ENCODE measurements at regions not wholly inside any gene's neighbourhood (a gene's known extent, or its start where the extent isn't known, plus 50 kb on each side); places are given as distances from the start of the nearest gene placed in this dataset.

DNA sequence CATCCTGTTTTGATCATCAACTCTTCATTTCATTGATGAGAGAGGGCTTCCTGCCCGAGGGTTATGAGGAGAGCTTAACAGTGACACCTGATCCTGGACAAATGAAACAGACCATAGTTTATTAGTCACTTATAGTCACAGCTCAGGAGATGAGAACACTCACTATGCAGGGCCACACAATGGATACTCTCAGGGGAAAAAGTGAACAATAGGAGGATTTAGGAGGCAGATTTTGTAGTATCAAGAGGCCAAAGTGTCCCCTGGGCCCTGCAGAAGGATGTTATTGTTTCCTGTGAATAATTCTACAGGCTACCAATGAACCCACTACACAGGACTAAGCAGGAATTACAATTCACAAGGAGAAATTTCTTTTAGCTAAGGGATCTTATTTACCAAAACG is 772.8 kb upstream of the MAN1A1 start:
- Histone ChIP-seq H3K36me3 (no peaks in the 10 kb centered on the region), H3K9me3 (no peaks in the 10 kb centered on the region), H3K27ac (no peak overlapping the region), H3K27me3 (no peaks in the 10 kb centered on the region), H3K4me3 (no peak overlapping the region), H3K4me1 (no peaks in the 10 kb centered on the region)
- DNase-seq, result no peak
- WGBS, 2 donors, result 64 to 76% methylated on average over 2 of the region's 2 CpGs
- TF ChIP-seq, protein P1, sequence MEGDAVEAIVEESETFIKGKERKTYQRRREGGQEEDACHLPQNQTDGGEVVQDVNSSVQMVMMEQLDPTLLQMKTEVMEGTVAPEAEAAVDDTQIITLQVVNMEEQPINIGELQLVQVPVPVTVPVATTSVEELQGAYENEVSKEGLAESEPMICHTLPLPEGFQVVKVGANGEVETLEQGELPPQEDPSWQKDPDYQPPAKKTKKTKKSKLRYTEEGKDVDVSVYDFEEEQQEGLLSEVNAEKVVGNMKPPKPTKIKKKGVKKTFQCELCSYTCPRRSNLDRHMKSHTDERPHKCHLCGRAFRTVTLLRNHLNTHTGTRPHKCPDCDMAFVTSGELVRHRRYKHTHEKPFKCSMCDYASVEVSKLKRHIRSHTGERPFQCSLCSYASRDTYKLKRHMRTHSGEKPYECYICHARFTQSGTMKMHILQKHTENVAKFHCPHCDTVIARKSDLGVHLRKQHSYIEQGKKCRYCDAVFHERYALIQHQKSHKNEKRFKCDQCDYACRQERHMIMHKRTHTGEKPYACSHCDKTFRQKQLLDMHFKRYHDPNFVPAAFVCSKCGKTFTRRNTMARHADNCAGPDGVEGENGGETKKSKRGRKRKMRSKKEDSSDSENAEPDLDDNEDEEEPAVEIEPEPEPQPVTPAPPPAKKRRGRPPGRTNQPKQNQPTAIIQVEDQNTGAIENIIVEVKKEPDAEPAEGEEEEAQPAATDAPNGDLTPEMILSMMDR (IDR thresholded peaks at IDR 0.05), result no peak
- TF ChIP-seq EP300 (IDR thresholded peaks at IDR 0.05) (no peak), POLR2A (IDR thresholded peaks at IDR 0.05) (no peak)
- intact Hi-C loops (cut with DNase I), result no loop called here

- intact Hi-C loops (cut with DNase I), result no loop called here
- Histone ChIP-seq H3K4me3 (no peak overlapping the region), H3K9me3 (peaks cover 0 to 6% (median 0%) of the 10 kb centered on the region in 4 donors), H3K27ac (no peak overlapping the region), H3K4me1 (no peaks in the 10 kb centered on the region), H3K27me3 (no peaks in the 10 kb centered on the region), H3K36me3 (no peaks in the 10 kb centered on the region)
- no peak for TF ChIP-seq POLR2A (IDR thresholded peaks at IDR 0.05)
- TF ChIP-seq POLR2AphosphoS5 (IDR thresholded peaks at IDR 0.05), result no peak
- TF ChIP-seq, protein P1 (IDR thresholded peaks at IDR 0.05), result no peak
- TF ChIP-seq EP300 (IDR thresholded peaks at IDR 0.05), result no peak
- 67 to 70% methylated on average over 2 of the region's 2 CpGs for WGBS, 2 donors
- DNase-seq, result no peak
These were observed 766.8 kb upstream of the MAN1A1 start for GRCh38 chr6:120116343-120116742.

- no peak for DNase-seq
- TF ChIP-seq, protein P1 (IDR thresholded peaks at IDR 0.05), result no peak
- TF ChIP-seq POLR2AphosphoS5 (IDR thresholded peaks at IDR 0.05), result no peak
- TF ChIP-seq POLR2A (IDR thresholded peaks at IDR 0.05), result no peak
- no peak for TF ChIP-seq EP300 (IDR thresholded peaks at IDR 0.05)
- H3K4me1 ChIP-seq, result no peaks in the 10 kb centered on the region
- H3K36me3 ChIP-seq, result no peaks in the 10 kb centered on the region
- no peak overlapping the region for H3K4me3 ChIP-seq
- H3K9me3 ChIP-seq, result peaks cover 0 to 6% (median 0%) of the 10 kb centered on the region in 4 donors
- H3K27me3 ChIP-seq, result no peaks in the 10 kb centered on the region
- no peak overlapping the region for H3K27ac ChIP-seq
- intact Hi-C loops (cut with DNase I), result no loop called here
These were observed 763.4 kb upstream of the MAN1A1 start for GRCh38 chr6:120112980-120113379.

GRCh38 chr6:120111001-120111400 is 761.4 kb upstream of the MAN1A1 start:
- 92 to 95% methylated on average over 4 of the region's 4 CpGs for WGBS, 2 donors
- Histone ChIP-seq H3K4me3 (no peak overlapping the region), H3K9me3 (peaks cover 0 to 6% (median 0%) of the 10 kb centered on the region in 4 donors), H3K36me3 (no peaks in the 10 kb centered on the region), H3K27me3 (no peaks in the 10 kb centered on the region), H3K27ac (no peak overlapping the region), H3K4me1 (no peaks in the 10 kb centered on the region)
- no peak for DNase-seq
- intact Hi-C loops (cut with DNase I), result no loop called here
- TF ChIP-seq, protein P1 (IDR thresholded peaks at IDR 0.05), result no peak
- TF ChIP-seq POLR2AphosphoS5 (IDR thresholded peaks at IDR 0.05) (no peak), POLR2A (IDR thresholded peaks at IDR 0.05) (no peak), EP300 (IDR thresholded peaks at IDR 0.05) (no peak)

DNA sequence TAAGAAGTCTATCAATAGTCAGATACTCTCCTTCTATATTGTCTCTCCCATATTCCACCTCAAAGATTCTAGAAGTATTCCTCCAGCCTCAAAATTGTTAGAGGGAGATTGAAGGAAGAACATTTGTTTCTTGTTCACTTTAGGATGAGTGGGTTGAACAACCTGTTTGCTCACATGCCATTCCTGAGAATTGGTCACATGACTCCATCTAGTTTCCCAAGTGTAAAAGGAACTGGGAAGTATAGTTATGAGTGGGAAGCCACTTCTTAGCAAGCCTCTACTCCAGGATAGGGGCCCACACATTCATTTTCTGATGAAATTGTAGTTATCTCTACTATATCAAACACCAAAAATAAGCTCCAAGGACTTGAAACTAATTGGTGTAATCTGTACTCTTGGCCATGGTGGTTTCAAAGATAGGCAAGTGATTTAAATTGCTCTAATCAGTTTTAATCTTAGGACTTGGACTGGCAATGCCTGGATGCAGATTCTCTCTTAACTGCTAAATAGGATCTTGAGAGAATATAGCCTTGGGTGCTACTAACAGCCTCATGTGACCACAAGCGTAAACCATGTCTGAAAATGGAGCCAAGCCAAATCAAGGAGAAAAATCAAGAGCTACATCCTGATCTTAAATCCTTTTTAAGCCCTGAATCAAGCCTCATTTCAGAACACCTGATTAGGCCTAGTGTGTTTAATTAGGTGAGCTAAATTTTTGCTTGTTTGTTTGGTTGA is 758.7 kb upstream of the MAN1A1 start:
- Histone ChIP-seq H3K36me3 (no peaks in the 10 kb centered on the region), H3K27ac (no peak overlapping the region), H3K27me3 (no peaks in the 10 kb centered on the region), H3K4me1 (no peaks in the 10 kb centered on the region), H3K9me3 (peaks cover 0 to 5% (median 0%) of the 10 kb centered on the region in 4 donors), H3K4me3 (no peak overlapping the region)
- 77 to 82% methylated on average over 1 of the region's 1 CpG for WGBS, 2 donors
- no peak for DNase-seq
- TF ChIP-seq EP300 (IDR thresholded peaks at IDR 0.05) (no peak), POLR2AphosphoS5 (IDR thresholded peaks at IDR 0.05) (no peak), POLR2A (IDR thresholded peaks at IDR 0.05) (no peak)
- TF ChIP-seq, protein P1 (IDR thresholded peaks at IDR 0.05), result no peak
- intact Hi-C loops (cut with DNase I), result no loop called here

Data from sigmoid colon (tissue), 6 donors.